Stimulated activated CD8-positive, alpha-beta memory T cell treated with anti-CD3 and anti-CD28 coated beads, Interleukin-15, amount 100 ng/mL, for 24 hours (primary cell): ENCODE measurements at regions not wholly inside any gene's neighbourhood (a gene's known extent, or its start where the extent isn't known, plus 50 kb on each side); places are given as distances from the start of the nearest gene placed in this dataset.

ENCODE experiments used
- DNase-seq: peaks from one replicate; pipeline ENCODE4 v3.0.0-alpha.2; 2020; ENCODE audit warnings: low read depth

DNA sequence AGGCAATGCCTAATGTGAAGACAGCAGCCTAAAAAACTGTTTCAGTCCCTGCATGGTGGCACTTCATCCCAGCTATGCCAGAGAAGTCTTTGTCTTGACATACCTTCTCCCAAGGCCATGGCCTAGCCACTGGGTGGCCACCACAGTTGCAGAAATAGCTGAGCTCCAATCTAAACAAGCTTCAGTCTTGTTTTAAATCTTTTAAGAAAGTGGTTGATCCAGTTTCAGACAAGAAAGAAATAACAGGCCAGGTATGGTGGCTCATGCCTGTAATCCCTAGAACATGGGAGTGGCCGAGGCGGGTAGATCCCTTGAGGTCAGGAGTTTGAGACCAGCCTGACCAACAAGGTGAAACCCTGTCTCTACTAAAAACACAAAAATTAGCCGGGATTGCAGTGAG is 600.0 kb upstream of the PLXNA2 start:
- no peak for DNase-seq

DNA sequence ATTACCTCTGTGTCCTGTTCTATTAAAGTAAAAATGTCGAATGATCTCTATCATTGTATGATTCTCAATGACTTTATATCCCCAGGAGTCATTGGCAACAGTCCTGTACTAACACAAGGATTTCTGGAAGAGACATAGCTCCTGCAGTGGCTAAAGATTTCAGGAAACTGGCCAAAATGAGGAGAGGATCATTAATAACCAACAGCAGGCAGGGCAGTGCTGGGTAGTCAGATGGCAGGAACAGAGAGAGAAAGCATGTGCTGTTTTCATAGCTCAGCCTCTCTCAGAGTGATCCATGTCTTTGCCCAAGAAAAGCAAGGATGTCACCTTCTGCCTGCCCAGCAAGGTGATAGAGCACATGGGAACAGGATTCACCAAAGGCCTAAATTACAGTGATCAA is 604.7 kb upstream of the PLXNA2 start:
- DNase-seq, result no peak

DNA sequence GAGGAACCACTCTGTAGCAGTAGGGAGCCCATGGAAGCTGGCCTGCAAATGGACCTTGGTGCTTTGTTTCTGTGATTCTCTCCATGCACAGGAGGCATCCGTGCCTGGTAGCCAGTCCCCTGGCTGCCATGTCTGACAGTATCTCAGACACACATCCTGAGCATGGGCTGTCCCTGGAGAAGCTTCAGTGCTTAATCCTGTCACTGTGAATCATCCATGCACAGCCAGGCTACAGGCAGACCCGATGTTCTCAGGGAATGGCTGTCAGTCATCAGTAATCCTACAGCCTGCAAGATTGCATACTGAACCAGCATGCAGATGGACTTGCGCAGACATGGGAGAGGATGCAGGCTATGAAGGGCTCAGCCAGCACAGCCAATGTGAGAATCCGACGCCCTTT is 606.3 kb upstream of the PLXNA2 start:
- DNase-seq, result no peak

DNA sequence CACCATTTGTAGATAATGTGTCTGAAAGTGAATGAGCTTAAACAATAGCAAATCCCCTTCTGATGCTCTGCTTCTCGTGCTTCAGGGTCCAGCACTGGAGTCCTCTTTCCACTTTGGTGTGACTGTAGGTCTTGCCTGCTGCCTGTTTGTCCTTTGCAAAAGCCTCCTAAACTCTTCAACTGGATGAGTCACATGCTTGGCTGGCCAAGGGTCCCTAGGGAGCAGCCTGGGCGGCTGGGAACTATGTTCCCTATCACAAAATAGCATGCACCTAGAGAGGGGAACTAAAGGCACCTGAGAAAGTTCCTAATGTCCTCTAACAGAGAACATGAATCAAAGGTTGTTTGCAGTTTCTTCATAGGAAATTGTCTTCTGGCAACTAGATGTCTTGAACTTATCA is 607.2 kb upstream of the PLXNA2 start:
- DNase-seq, result no peak

DNA sequence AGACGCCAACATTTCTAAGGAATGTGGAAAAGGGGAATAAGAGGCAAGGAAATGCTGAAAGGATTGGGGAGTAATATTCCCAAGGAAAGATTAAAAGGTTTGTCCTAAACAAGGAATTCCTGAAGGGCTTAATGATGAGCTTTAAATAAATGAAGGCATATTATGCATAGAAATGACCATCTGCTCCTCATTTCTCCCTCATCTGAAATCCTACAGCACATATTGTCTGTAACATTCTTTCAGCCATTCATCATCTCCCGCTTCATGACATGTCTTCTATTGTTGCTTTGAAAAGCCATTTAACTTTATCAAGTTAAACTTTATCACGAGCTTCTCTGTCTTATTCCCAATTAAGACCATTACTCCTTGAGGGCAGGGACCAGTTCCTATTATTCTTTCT is 608.7 kb upstream of the PLXNA2 start:
- DNase-seq, result no peak

DNA sequence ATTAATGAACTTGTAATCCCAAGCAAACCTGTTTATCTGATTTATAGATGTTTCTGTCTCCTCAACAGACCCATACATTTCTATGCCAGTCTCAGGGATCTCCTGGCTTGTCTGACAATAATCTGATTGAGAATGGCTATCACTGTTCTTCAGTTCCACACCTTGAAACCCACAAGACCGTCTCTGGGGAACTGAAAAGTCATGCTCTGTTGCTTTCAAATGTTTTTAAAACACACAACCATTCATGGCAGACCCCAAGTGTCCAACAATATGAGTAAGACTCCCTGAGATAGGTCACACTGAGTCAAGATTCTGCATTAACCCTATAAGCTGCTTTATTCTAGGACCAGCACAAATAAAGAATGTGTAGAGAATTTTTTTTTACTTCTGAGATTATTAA is 611.2 kb upstream of the PLXNA2 start:
- DNase-seq, result no peak

DNA sequence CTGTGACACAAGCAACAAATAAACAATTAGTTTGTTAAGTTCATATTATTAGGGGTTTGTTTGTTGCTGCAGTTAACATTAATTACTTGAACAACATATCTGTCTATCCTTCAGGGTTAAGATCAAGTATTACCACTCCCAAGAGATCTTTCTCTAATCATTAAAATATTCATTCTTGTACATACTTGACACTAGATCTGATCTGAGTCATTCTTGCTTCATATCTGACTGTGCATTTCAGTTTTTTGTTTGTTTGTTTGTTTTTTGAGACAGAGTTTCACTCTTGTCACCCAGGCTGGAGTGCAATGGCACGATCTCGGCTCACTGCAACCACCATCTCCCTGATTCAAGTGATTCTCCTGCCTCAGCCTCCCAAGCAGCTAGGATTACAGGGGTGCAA is 613.3 kb upstream of the PLXNA2 start:
- no peak for DNase-seq

DNA sequence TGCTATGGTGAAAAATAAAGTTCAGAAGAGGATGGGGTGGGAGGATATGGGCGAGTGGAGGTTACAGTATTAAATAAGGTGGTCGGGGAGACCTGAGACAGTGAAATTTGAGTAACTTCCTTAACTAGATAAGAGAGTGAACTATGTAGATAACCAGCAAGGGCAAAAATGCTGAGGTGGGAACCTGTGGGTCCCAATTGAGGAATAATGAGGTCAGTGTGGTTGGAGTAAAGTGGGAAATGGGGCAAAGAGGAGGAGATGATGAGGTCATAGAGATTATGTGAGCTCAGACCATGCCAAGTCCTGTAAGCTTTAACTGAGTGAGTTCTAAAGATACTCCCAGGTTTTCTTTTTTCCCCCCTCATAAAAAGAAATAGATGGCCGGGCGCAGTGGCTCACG is 614.6 kb upstream of the PLXNA2 start:
- DNase-seq, result no peak

DNA sequence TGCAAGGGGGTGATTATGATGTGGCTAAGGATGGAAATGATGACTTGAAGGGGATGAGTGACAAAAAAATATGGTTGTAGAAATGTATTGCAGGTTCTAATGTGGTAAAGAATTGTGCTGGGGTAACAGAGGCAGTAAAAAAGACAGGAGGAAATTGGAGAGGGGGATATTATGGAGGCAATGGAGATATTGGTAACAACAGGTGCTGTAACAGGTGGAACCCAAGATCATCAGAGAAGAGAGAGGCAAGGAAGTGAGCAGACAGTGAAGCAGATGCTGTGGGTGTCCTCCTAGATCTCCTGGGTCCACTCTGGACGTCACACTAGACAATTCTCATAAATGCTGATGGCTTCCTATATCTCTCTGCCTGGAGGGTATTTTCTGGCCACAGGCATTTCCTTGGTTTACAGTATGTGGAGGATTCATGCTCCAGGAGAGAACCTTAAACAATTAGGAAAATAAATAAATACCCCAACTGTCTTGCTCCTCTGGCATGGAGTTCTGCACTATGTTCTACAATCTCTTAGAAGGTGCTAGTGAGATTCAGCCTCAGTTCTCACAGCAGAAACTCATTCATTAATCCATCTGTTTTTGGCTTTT is 620.3 kb upstream of the PLXNA2 start:
- DNase-seq, result no peak

DNA sequence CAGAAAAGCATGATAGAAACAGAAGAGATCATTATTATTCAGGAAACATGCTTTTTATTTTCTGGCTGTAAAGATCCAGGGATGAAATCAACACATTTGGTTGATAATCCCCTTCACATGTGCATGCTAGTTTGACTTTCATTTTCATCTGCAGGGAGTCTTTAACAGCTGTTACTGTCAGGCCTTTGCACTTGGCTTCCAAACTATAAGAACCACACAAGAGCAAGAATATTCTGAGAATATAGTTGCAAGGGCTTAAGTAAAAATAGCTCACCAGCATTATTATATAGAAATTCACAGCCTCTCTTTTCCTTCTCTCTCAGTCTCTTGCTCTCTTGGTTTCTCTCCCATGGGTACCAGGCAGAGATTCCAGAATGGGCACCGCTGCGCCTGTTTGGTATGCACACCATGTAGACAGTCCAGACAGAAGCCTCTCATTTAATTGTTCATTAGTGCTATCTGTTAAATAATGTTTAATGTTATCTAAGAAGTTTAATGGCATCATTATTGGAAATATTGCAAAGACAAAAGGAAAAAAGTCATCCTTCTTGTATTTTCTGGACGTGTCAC is 622.3 kb upstream of the PLXNA2 start:
- DNase-seq, result no peak

DNA sequence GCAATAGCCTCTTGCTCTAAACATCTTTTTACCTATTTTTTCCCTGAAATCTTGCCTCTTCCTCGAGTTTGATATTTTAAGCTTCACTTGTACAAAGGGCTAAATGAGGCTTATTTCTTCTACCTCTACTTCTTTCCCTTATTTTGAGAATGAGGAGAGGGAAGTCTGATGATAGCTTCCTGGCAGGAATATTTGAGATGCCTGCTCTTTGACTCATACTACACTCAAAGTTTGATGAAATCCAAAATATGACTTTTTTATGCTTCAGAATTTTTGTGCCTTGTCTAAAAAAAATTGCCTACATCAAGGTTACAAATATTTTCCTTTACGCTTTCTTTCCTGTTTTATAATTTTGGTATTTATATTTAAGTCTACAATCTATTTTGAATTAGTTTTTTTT is 624.4 kb upstream of the PLXNA2 start:
- no peak for DNase-seq

DNA sequence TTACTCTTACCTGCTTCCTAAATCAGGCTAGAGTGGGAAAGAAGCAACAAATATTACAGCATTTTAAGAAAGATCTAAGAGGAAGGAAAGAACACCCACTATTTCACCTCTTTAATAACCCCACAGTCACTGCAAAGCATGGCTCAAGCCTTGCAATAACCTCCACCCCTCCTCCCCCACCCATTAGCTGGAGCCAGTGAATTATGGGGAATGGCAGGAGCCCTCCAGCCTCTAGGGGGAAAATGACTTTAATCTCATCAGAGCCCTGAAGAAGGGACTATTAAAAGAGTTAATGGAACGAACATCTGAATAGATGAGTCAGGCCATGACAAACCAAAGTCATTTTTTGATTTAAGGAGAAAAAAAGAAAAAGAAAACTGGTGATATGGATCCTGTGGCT is 630.7 kb upstream of the PLXNA2 start:
- no peak for DNase-seq

DNA sequence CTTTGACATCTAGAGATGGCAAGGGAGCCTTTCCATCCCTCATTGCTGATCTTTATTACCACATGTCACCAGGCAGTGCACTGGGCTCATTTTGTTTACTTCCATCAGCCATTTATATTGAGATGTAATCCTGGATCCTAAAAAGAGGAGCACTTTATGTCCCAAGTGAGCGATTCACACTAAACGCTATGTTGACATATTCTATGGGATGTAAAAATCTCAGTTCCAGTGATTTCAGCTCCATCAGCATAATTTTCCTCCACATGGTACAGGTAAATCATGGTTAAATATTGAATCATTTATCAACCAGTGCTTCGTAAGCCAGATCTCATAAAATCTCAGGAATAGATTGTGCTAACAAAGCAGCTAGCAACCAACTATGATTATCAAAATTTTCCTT is 634.8 kb upstream of the PLXNA2 start:
- no peak for DNase-seq

DNA sequence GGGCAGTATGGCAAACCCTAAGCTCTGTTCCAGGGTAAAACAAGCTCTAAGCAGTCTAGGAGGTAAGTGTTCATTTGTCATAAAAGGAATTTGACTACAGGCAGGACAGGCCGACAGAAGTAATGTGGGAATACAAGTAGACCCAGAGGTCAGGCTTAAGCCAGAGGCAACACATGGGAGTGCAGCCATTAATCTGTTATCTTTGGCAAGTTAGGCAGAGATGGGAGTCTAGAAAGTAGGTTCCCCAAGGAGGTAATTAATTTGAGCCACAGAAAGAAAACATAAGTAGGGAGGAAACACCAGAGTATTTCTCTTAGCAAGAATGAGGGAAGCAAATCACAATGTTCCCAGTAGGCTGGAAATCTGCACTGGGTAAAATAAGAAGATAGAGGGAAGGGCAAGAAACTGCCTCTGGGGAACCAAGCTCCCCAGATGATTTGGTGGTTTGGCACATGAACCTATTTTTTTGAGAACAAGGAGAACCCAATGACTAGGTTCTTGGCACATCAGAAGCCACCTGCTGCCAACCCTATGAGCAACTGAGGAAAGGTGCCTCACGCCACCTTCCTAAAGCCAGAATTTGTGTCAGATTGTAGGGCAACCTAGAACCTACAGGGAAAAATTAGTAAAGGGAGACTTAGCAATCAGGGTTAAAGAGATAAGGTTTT is 636.4 kb upstream of the PLXNA2 start:
- DNase-seq, result no peak

DNA sequence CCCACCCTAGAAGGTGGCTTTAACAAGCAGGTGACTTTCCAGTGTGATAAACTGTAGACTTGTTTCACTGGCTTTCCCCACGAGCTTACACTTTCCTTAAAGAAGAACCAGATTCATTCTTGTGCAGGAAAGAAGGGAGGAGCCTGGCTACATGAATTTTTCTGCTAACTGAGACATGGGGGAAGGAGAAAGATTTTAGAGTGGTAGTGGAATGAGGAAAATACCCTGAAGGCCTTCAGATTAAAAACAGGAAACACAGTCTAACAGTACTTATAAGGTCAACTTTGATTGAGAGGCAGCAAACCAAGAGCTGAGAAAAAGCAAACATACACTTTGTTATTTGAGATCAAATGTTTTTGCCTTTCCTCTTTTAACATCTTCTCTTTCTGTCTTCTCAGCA is 640.9 kb upstream of the PLXNA2 start:
- DNase-seq, result no peak

DNA sequence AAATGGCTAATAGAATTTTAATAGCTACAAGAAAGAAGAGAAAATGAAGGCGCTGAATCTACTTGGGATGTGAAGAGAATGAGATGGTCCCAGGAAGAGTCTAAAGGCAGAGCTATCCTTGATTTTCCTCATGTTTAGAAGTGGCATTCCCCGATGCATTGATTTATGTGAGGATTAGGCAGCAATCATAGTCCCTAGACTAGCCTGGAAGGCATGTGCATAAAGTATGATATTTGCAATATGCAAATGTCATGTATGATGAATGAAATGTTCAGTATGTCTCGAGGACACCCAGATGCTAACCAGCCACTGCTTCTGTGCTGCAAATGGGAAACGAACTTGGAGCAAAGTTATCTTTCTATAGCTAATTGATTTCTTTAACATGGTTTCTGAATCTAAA is 641.5 kb upstream of the PLXNA2 start:
- no peak for DNase-seq

DNA sequence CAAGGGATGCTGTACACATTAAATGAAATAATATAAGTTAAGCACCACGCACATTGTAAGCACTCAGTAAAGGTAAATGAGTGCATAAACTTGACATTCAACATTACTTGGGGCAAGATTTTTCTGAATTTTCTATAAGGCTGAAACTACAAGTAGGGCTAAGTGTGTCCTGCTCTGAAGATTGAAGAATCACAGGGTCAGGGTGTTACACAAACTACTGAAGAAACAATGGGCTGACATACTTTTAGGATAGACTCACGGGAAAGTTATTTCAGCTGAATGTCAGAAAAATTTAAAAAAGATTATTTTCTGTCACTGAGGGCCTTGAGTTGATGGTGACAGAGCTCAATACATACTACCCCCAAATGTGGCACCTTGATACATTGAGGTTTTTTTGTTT is 644.2 kb upstream of the PLXNA2 start:
- no peak for DNase-seq

DNA sequence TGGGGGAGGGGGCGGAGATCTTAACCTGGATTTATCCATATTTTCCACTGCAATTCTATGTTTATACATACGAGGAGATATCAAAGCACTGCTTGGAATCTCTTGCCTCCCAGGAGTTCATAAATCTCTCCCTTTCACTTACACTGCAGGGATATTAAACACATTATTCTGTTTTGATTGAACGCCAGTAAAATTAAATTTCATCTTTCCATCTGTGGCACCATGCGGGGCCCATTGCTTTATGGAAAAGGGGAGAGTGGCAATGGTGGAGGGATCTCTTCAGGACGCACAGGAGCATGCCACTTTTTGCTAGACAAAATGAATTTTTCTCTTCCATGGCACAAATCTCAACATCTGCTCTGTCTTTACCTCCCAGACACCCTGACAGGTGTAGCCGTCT is 648.0 kb upstream of the PLXNA2 start:
- DNase-seq, result no peak

DNA sequence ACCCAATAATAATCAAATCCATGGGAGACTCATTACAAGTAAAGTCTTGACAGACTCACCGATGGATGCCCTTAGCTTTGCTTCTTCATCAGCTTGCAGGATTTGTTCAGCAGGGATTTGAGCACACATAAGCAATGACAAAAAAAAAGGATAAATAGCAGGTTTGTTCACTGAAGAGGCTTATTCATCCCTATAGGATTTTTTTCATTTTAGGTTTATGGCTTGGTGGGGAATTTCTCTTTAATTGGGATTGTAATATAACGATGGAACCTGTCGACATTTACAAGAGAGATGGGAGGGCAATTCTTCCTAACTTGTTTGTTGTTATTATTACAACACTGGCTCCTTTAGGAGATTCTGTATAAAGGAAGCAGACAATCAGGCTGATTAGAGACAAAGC is 649.1 kb upstream of the PLXNA2 start:
- DNase-seq, result no peak

DNA sequence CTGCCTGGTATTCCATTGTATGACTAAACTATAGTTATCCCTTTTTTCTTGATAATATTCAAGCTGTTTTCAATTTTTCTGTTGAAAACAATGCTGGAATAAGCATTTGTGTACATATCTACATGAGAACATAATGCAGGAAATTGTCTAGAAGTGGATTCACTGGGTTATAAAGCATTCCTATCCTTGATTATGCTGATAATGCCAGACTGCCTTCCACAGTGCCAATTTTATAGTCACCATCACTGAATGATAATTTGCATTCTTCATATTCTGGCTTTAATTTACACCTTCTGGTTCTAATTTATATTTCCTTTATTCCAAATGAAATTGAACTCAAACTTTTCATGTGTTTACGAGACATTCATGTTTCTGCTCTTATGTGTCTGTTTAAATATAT is 651.0 kb upstream of the PLXNA2 start:
- no peak for DNase-seq

DNA sequence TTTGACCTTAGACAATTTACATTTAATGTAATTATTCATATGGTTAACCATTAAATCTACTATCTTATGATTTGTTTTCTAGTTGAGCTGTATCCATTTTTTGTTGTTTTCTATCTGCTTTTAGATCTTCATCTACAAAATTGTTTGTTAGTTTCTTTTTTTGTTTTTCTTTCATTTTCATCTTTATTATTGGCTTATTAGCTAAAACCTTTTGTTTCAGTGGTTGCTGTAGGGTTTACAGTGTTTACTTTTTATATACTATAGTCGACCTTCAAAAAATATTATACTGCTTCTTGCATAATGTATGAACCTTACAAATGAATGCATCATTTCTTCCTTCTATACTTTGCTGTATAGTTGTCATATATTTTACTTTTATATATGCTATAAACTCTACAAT is 651.6 kb upstream of the PLXNA2 start:
- DNase-seq, result no peak

DNA sequence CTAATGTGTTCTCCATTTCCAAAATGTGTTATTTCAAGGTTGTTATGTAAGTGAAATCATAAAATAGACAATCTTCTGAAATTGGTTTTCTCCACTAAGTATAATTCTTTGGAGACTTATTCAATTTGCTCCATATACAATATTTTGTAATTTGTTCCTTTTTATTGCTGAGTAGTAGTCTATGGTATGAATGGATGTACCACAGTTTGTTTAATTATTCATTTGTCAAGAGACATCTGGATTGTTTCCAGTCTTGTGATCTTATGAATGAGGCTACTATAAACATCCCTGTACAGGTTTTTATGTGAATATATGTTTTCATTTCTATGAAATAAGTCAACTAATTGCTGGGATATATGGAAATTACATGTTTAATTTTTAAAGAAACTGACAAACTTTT is 652.6 kb upstream of the PLXNA2 start:
- no peak for DNase-seq

DNA sequence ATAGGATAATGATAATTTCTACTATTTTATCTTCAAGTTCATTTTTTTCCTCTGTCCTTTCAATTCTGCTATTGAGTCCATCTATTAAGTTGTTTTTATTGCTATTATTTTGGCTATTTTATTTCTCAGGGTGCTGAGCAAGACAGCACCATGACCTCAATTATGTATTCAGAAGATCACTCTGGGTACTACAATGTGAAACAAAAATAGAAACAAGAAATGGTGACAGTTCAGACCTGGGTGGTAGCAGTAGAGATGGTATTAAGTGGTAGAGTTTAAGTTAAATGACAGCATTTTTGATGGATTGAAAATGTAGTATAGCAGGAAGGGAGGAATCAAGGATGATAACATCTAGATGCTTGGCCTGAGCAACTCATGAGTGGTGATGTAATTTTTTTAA is 655.3 kb upstream of the PLXNA2 start:
- DNase-seq, result no peak

DNA sequence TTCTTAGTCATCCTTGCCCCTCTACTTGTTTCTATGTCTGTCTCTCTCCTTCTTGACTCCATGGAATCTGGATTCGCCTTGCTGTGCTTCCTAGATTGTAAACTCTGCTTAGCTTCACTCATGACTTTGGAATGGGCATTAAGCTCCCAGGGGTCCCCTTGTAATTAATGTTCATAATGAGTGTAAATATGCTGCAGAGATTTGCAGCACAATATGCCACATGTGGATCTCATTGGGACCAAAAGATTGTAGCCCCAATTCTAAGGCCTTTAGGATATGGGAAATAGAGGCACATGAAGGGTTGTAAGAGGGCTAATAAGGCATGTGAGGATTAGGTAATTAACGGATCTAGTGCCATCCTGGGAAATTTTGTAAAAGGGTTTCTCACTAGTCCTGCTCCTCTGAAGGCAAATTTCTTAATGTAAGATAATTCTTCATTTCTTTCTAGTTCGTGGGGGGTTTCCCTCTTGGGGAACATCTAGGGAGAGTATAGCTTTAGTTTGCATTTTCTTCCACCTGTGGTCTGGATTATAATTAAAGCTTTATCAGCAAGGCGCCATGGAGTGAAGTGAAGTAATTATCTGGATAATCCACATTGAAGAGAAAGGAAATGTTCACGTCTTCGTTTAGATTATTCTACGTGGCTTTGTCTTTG is 659.2 kb upstream of the PLXNA2 start:
- no peak for DNase-seq
